Right lobe of liver (tissue), 6 donors: ENCODE measurements at regions not wholly inside any gene's neighbourhood (a gene's known extent, or its start where the extent isn't known, plus 50 kb on each side); places are given as distances from the start of the nearest gene placed in this dataset.

Source experiments
- ATAC-seq, 4 donors: fragments of 200-7000 bp; cut with Tn5 transposase; one replicate each; pipeline ENCODE4 v1.9.1; 2020; ENCODE audit warnings: mild to moderate bottlenecking in 4 of 4, moderate library complexity in 4 of 4
- DNase-seq, 3 donors: peaks; one replicate each; pipeline ENCODE4 v3.0.0-alpha.2; 2020
- H3K27ac ChIP-seq, 3 donors: fragments of 200-600 bp; one replicate each; pipeline ENCODE4 v1.8.0; 2022
- H3K27me3 ChIP-seq, 2 donors: fragments of 200-600 bp; one replicate each; pipeline ENCODE4 v1.8.0; 2022
- H3K36me3 ChIP-seq, 4 donors: fragments of 200-600 bp; sonication (generic) in 1 of 4; one replicate each; pipeline versions ENCODE4 v1.5.1 to v1.8.0; 2017 to 2022; ENCODE audit warnings: control low read depth in 1 of 4
- H3K4me1 ChIP-seq, 4 donors: fragments of 200-600 bp; sonication (generic) in 1 of 4; one replicate each; pipeline versions ENCODE4 v1.5.1 to v1.8.0; 2017 to 2022; ENCODE audit warnings: control low read depth in 1 of 4
- H3K4me3 ChIP-seq, 3 donors: fragments of 200-600 bp; one replicate each; pipeline ENCODE4 v1.8.0; 2022
- H3K9me3 ChIP-seq, 4 donors: fragments of 200-600 bp; sonication (generic) in 1 of 4; one replicate each; pipeline versions ENCODE4 v1.5.1 to v1.8.0; 2017 to 2022; ENCODE audit warnings: control low read depth in 1 of 4
- POLR2A ChIP-seq: fragments of 450-650 bp; IDR thresholded peaks from one replicate; pipeline ENCODE4 v1.6.1; 2017; ENCODE audit warnings: antibody characterized with exemption, mild to moderate bottlenecking
- WGBS: methylation state at CpG from one replicate; pipeline ENCODE4 v1.1.6; 2018; ENCODE audit warnings: low coverage, low lambda C conversion rate; ENCODE audit not compliant: insufficient coverage; ENCODE audit errors: missing lambda C conversion rate; 5-methylcytosine and 5-hydroxymethylcytosine counted together
- intact Hi-C, 2 donors: fragments of 100-400 bp; cut with DNase I; formaldehyde crosslinking; loops; one replicate each; pipeline versions ENCODE4 v1.11.2 to v1.14.1; 2022
- TF ChIP-seq, protein P1 (sequence below), 4 donors: fragments of 200-600 bp in 3 of 4; fragments of 450-650 bp in 1 of 4; IDR thresholded peaks; one replicate each; pipeline versions ENCODE4 v1.5.1 to v1.8.0; 2016 to 2022; ENCODE audit warnings: antibody characterized with exemption in 4 of 4, mild to moderate bottlenecking in 2 of 4
- donor health status: DM: no; HTN: yes; CAD: no.
- donor health status: DM: no; HTN: no; CAD: no.
- donor health status: DM: no; HTN: no; CAD: no.
- donor health status: DM: no; HTN: yes; CAD: no.
- donor health status: DM: no; HTN: yes; CAD: no.

DNA sequence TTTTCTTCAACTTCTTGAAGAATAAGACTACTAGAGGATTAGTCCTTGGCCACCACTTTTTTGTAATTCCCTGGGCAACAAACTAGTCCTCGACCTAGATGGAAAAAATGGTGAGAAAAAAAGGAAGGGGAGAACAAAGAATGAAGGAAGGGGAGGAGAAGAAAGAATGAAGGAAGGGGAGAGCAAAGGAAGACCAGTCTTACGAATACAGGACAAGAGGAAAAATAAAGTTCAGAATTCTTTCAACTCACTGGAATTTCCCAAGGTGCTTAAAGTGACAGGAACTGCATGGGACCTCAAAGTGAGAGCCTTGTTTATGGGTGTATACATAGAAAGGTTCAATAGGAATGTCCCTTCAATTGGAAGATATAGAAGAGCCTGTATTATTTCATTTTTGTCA lies 509.3 kb upstream of the JARID2 start:
- Histone ChIP-seq H3K9me3 (no peaks in the 10 kb centered on the region), H3K27ac (no peak overlapping the region), H3K4me3 (no peak overlapping the region), H3K4me1 (no peaks in the 10 kb centered on the region), H3K27me3 (no peaks in the 10 kb centered on the region), H3K36me3 (no peaks in the 10 kb centered on the region)
- DNase-seq = no peak
- 86% methylated on average over 2 of the region's 2 CpGs for WGBS
- intact Hi-C loops = no loop called here
- ATAC-seq = no peak
- TF ChIP-seq POLR2A = no peak
- TF ChIP-seq, protein P1, sequence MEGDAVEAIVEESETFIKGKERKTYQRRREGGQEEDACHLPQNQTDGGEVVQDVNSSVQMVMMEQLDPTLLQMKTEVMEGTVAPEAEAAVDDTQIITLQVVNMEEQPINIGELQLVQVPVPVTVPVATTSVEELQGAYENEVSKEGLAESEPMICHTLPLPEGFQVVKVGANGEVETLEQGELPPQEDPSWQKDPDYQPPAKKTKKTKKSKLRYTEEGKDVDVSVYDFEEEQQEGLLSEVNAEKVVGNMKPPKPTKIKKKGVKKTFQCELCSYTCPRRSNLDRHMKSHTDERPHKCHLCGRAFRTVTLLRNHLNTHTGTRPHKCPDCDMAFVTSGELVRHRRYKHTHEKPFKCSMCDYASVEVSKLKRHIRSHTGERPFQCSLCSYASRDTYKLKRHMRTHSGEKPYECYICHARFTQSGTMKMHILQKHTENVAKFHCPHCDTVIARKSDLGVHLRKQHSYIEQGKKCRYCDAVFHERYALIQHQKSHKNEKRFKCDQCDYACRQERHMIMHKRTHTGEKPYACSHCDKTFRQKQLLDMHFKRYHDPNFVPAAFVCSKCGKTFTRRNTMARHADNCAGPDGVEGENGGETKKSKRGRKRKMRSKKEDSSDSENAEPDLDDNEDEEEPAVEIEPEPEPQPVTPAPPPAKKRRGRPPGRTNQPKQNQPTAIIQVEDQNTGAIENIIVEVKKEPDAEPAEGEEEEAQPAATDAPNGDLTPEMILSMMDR (IDR thresholded peaks at IDR 0.05) = no peak

DNA sequence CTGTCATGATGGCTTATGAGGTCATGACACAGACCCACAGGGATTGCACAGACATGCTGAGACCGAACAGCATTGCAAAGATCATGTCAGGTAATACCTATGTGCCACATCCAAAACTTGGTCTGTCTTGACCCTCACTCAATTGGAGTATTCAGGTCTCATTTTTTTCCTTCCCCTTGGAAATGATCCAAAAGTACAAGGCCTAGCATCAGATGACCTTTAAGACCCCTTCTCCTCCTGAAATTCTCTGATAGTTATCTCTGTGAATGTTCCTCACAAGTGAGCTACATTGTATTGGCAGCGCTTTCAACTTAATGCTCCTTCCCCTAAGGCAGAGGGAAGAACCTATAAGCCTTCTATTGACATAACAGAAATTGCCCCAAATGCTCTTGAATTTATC lies 507.4 kb upstream of the JARID2 start:
- intact Hi-C loops = no loop called here
- TF ChIP-seq POLR2A = no peak
- TF ChIP-seq, protein P1 (IDR thresholded peaks at IDR 0.05) = no peak
- DNase-seq (no peak), ATAC-seq (no peak)
- Histone ChIP-seq H3K4me1 (no peaks in the 10 kb centered on the region), H3K9me3 (no peaks in the 10 kb centered on the region), H3K27ac (no peak overlapping the region), H3K27me3 (no peaks in the 10 kb centered on the region), H3K4me3 (no peak overlapping the region), H3K36me3 (no peaks in the 10 kb centered on the region)
- no CpG with 5 or more reads among the region's 2 CpGs for WGBS

DNA sequence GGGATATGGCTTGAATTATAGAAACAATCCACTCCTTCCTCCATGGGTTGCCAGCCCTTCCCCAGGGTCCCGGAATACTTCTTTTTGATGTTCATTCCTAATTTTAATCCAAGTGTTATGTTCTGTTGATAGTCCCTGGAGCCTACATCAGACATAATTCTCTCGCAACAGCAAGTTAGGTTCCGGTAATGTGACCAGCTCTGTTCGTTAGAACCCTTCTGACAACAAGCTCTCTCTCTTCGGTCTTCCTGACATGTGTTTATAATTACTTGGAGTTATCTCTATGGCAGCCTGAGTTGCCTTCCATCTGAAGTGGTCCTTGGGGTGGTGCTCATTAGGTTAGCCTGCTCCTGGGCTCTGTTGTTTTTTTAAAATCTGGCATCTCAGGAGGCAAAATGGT lies 506.9 kb upstream of the JARID2 start:
- DNase-seq (no peak), ATAC-seq (peak in 2 of 4 donors; percentile 11 to 38)
- TF ChIP-seq, protein P1 (IDR thresholded peaks at IDR 0.05) = no peak
- TF ChIP-seq POLR2A = no peak
- 55% methylated on average over 5 of the region's 5 CpGs for WGBS
- no peaks in the 10 kb centered on the region for H3K4me1 ChIP-seq
- no peak overlapping the region for H3K4me3 ChIP-seq
- H3K9me3 ChIP-seq = no peaks in the 10 kb centered on the region
- no peak overlapping the region for H3K27ac ChIP-seq
- H3K36me3 ChIP-seq = no peaks in the 10 kb centered on the region
- intact Hi-C loops = no loop called here
- no peaks in the 10 kb centered on the region for H3K27me3 ChIP-seq

DNA sequence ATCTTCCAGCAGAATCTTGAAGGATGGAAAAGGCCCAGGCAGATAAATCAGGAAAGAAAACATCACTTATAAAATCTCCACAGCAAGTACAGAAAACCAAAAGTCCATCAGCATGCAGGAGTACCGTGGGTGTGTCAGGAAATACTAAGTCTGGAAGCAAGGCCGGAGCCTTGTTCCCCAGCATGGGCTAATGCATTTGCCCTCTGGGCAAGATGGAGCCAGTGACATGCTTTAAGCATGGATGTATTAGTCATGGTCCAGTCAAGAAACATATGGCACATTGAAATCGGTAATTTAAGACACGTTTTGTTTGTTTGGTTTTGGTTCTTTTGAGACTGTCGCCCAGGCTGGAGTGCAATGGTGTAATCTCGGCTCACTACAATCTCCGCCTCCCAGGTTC lies 506.0 kb upstream of the JARID2 start:
- WGBS = 100% methylated on average over 3 of the region's 7 CpGs
- intact Hi-C loops = no loop called here

More for the DNA sequence above, 506.0 kb upstream of the JARID2 start:
- Histone ChIP-seq H3K9me3 (no peaks in the 10 kb centered on the region), H3K4me3 (no peak overlapping the region), H3K27me3 (no peaks in the 10 kb centered on the region), H3K36me3 (no peaks in the 10 kb centered on the region), H3K27ac (no peak overlapping the region), H3K4me1 (no peaks in the 10 kb centered on the region)
- no peak for DNase-seq
- no peak for TF ChIP-seq POLR2A
- TF ChIP-seq, protein P1 (IDR thresholded peaks at IDR 0.05) = no peak
- no peak for ATAC-seq
